ENCODE measurements at regions not wholly inside any gene's neighbourhood (a gene's known extent, or its start where the extent isn't known, plus 50 kb on each side); places are given as distances from the start of the nearest gene placed in this dataset.

- H3K27ac ChIP-seq (ENCODE audit: low read length), result no peak overlapping the region
- TF ChIP-seq EZH2 (IDR thresholded peaks at IDR 0.05; ENCODE audit: borderline replicate concordance, low read depth, low read length, severe bottlenecking) (no peak), CTCF (IDR thresholded peaks at IDR 0.05; ENCODE audit: borderline replicate concordance, extremely low read depth, low read length, poor library complexity, severe bottlenecking) (no peak)
- H3K4me3 ChIP-seq (ENCODE audit: low read depth in 1 of 2, low read length in 2 of 2), result no peak overlapping the region
- DNase-seq (no peak), ATAC-seq (ENCODE audit: insufficient read depth, low read depth) (no peak)
- no peaks in the 10 kb centered on the region for H3K79me2 ChIP-seq (ENCODE audit: insufficient read depth, low read length)
- H3K36me3 ChIP-seq (ENCODE audit: insufficient read depth, low read length), result no peaks in the 10 kb centered on the region
- no peaks in the 10 kb centered on the region for H3K9me3 ChIP-seq (ENCODE audit: insufficient read depth, low read length, severe bottlenecking)
- H4K20me1 ChIP-seq (ENCODE audit: insufficient read depth, low read length), result no peaks in the 10 kb centered on the region
- no peak overlapping the region for H2AFZ ChIP-seq (ENCODE audit: low read depth, low read length)
- H3K4me1 ChIP-seq (ENCODE audit: insufficient read depth, low read length), result no peaks in the 10 kb centered on the region
- H3K27me3 ChIP-seq (ENCODE audit: insufficient read depth, low read length, poor library complexity), result no peaks in the 10 kb centered on the region
- H3K4me2 ChIP-seq (ENCODE audit: insufficient read depth, low read length), result no peak overlapping the region
- no peak overlapping the region for H3K9ac ChIP-seq (ENCODE audit: low read depth, low read length)
These were observed 131.0 kb upstream of the FNDC3A start for GRCh38 chr13:48844676-48845075.

GRCh38 chr13:48849515-48849914 lies 126.2 kb upstream of the FNDC3A start:
- H3K4me1 ChIP-seq (ENCODE audit: insufficient read depth, low read length), result no peaks in the 10 kb centered on the region
- H3K4me2 ChIP-seq (ENCODE audit: insufficient read depth, low read length), result no peak overlapping the region
- H3K9me3 ChIP-seq (ENCODE audit: insufficient read depth, low read length, severe bottlenecking), result no peaks in the 10 kb centered on the region
- H3K27ac ChIP-seq (ENCODE audit: low read length), result no peak overlapping the region
- H3K9ac ChIP-seq (ENCODE audit: low read depth, low read length), result no peak overlapping the region
- H2AFZ ChIP-seq (ENCODE audit: low read depth, low read length), result no peak overlapping the region
- H4K20me1 ChIP-seq (ENCODE audit: insufficient read depth, low read length), result no peaks in the 10 kb centered on the region
- H3K4me3 ChIP-seq (ENCODE audit: low read depth in 1 of 2, low read length in 2 of 2), result no peak overlapping the region
- H3K79me2 ChIP-seq (ENCODE audit: insufficient read depth, low read length), result no peaks in the 10 kb centered on the region
- TF ChIP-seq CTCF (IDR thresholded peaks at IDR 0.05; ENCODE audit: borderline replicate concordance, extremely low read depth, low read length, poor library complexity, severe bottlenecking) (no peak), EZH2 (IDR thresholded peaks at IDR 0.05; ENCODE audit: borderline replicate concordance, low read depth, low read length, severe bottlenecking) (no peak)
- no peaks in the 10 kb centered on the region for H3K27me3 ChIP-seq (ENCODE audit: insufficient read depth, low read length, poor library complexity)
- no peak for ATAC-seq (ENCODE audit: insufficient read depth, low read depth)
- DNase-seq, result no peak
- no peaks in the 10 kb centered on the region for H3K36me3 ChIP-seq (ENCODE audit: insufficient read depth, low read length)

GRCh38 chr13:48851707-48852106 lies 124.0 kb upstream of the FNDC3A start:
- Histone ChIP-seq H3K9ac (ENCODE audit: low read depth, low read length) (no peak overlapping the region), H3K79me2 (ENCODE audit: insufficient read depth, low read length) (no peaks in the 10 kb centered on the region), H3K4me3 (ENCODE audit: low read depth in 1 of 2, low read length in 2 of 2) (no peak overlapping the region), H3K9me3 (ENCODE audit: insufficient read depth, low read length, severe bottlenecking) (no peaks in the 10 kb centered on the region), H3K4me1 (ENCODE audit: insufficient read depth, low read length) (no peaks in the 10 kb centered on the region), H2AFZ (ENCODE audit: low read depth, low read length) (no peak overlapping the region), H4K20me1 (ENCODE audit: insufficient read depth, low read length) (no peaks in the 10 kb centered on the region), H3K27me3 (ENCODE audit: insufficient read depth, low read length, poor library complexity) (no peaks in the 10 kb centered on the region), H3K4me2 (ENCODE audit: insufficient read depth, low read length) (no peak overlapping the region), H3K36me3 (ENCODE audit: insufficient read depth, low read length) (no peaks in the 10 kb centered on the region), H3K27ac (ENCODE audit: low read length) (no peak overlapping the region)
- no peak for TF ChIP-seq CTCF (IDR thresholded peaks at IDR 0.05; ENCODE audit: borderline replicate concordance, extremely low read depth, low read length, poor library complexity, severe bottlenecking)
- DNase-seq, result no peak
- no peak for ATAC-seq (ENCODE audit: insufficient read depth, low read depth)
